ENCODE measurements at regions not wholly inside any gene's neighbourhood (a gene's known extent, or its start where the extent isn't known, plus 50 kb on each side); places are given as distances from the start of the nearest gene placed in this dataset.
"Not testable (repeated sequence)": the region's sequence is repeated elsewhere in the genome, so short reads cannot be mapped to it uniquely, and the experiment has no call there.

- not testable (repeated sequence) for TF ChIP-seq POLR2A, POLR2AphosphoS5 (IDR thresholded peaks at IDR 0.05; ENCODE audit: low read depth, low read length)
These were observed 201.2 kb upstream of the PCDH18 start for GRCh38 chr4:137733174-137734141.

All from GM12891 (cell line).